Caco-2 (cell line): ENCODE measurements at regions not wholly inside any gene's neighbourhood (a gene's known extent, or its start where the extent isn't known, plus 50 kb on each side); places are given as distances from the start of the nearest gene placed in this dataset.

ENCODE experiments used
- BruUV-seq: library from RNA; stranded (reverse); fragments of 400-500 nt; replicated peaks from 2 replicates; lab custom pipeline; 2021; lab: Mats Ljungman, UMichigan
- CTCF ChIA-PET: fragments of 300-600 bp; sonication (Branson Sonifier 250); formaldehyde crosslinking; loops from one replicate; lab custom pipeline; 2022; ENCODE audit warnings: antibody characterized with exemption; lab: Charles Lee
- POLR2A ChIA-PET: fragments of 300-600 bp; sonication (Branson Sonifier 250); formaldehyde crosslinking; loops from one replicate; lab custom pipeline; 2022; ENCODE audit warnings: antibody characterized with exemption; lab: Charles Lee
- DNase-seq, 2 experiments: peaks; one replicate each; pipeline versions ENCODE4 v3.0.0 to v3.0.0-alpha.2; 2020 to 2022
- H3K27me3 ChIP-seq: replicated peaks from 2 replicates; pipeline ENCODE4 v1.6.0; 2011; ENCODE audit warnings: low read length; ENCODE audit not compliant: control insufficient read depth, insufficient read depth
- H3K36me3 ChIP-seq: 2 replicates; pipeline ENCODE4 v1.5.1; 2011; ENCODE audit warnings: low read length; ENCODE audit not compliant: control insufficient read depth, insufficient read depth
- H3K4me1 ChIP-seq: fragments of 250-450 bp; sonication (Bioruptor Pico); 2 replicates; pipeline ENCODE4 v1.5.1; 2020; ENCODE audit warnings: mild to moderate bottlenecking
- H3K4me3 ChIP-seq: 2 replicates; pipeline ENCODE4 v1.5.1; 2011; ENCODE audit warnings: low read depth, mild to moderate bottlenecking, control low read depth, low read length
- H3K9me3 ChIP-seq: fragments of 250-450 bp; sonication (Bioruptor Pico); 2 replicates; pipeline ENCODE4 v1.5.1; 2020; ENCODE audit warnings: mild to moderate bottlenecking, moderate library complexity
- H3K27ac Mint-ChIP-seq: one replicate; pipeline ENCODE4 v1.8.0; 2022; ENCODE audit warnings: mixed read lengths; ENCODE audit not compliant: unreplicated experiment
- H3K27me3 Mint-ChIP-seq: one replicate; pipeline ENCODE4 v1.8.0; 2022; ENCODE audit warnings: mixed read lengths; ENCODE audit not compliant: insufficient read depth, unreplicated experiment
- H3K36me3 Mint-ChIP-seq: one replicate; pipeline ENCODE4 v1.8.0; 2022; ENCODE audit warnings: mild to moderate bottlenecking, mixed read lengths; ENCODE audit not compliant: insufficient read depth, unreplicated experiment
- H3K4me1 Mint-ChIP-seq: one replicate; pipeline ENCODE4 v1.8.0; 2022; ENCODE audit warnings: low read depth, mixed read lengths; ENCODE audit not compliant: unreplicated experiment
- H3K4me3 Mint-ChIP-seq: one replicate; pipeline ENCODE4 v1.8.0; 2022; ENCODE audit warnings: mild to moderate bottlenecking, moderate library complexity, mixed read lengths; ENCODE audit not compliant: unreplicated experiment
- H3K9me3 Mint-ChIP-seq: one replicate; pipeline ENCODE4 v1.8.0; 2022; ENCODE audit warnings: mixed read lengths; ENCODE audit not compliant: unreplicated experiment
- intact Hi-C: fragments of 100-400 bp; cut with micrococcal nuclease; formaldehyde crosslinking; loops from one replicate; pipeline ENCODE4 v1.10.0; 2022; ENCODE audit not compliant: unreplicated experiment
- TF ChIP-seq, protein P1 (sequence below), 2 experiments: fragments of 200-600 bp in 1 of 2; IDR thresholded peaks; 1 replicate in 1 of 2; 2 replicates in 1 of 2; pipeline versions ENCODE4 v1.5.1 to v1.8.0; 2011 to 2022; ENCODE audit warnings: antibody characterized with exemption in 1 of 2, control low read depth in 1 of 2, inconsistent platforms in 1 of 2, low read depth in 1 of 2, low read length in 1 of 2, mild to moderate bottlenecking in 1 of 2, moderate library complexity in 1 of 2; ENCODE audit not compliant: insufficient read depth in 1 of 2, severe bottlenecking in 1 of 2, unreplicated experiment in 1 of 2

DNA sequence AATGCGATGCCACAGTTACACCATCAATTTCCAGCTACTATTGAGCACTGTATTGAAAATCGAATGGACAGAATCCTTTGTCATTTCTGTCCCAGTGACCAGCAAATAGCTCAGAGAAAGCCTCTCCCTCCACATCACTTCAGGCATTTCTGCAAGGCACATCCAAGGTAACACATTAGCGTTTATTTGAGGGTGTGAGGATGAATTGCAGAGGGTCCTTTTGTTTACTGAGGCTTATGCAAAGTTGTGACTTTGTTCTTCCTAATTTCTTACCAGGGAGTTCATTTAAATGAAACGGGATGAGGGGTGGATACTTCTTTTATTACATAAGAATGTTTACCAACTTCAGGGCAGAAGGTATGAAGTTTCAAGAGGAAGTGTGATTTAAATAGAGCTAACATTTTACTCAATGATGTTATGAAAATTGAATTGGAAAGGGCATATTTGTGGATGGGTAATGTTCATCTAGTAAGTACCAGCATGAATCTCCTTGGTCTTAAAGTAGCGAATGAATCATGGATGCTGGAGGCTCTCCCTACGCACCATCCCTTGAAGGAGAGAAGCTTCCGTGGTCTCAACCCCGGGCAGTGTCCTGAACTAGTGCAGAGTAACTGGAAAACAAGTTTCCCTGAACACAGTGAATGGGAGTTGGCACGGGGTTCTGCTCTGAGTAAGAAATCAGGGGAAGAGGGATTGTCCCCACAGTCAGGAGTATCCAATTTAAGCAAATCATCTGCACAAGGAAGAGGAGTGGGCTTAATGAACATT is 756.5 kb downstream of the GALR1 start:
- no peaks in the 10 kb centered on the region for H3K27me3 Mint-ChIP-seq
- no peaks in the 10 kb centered on the region for H3K27me3 ChIP-seq
- H3K9me3 Mint-ChIP-seq = peaks cover 8% of the 10 kb centered on the region
- no peak overlapping the region for H3K4me3 Mint-ChIP-seq
- intact Hi-C loops = no loop called here
- no peaks in the 10 kb centered on the region for H3K9me3 ChIP-seq
- CTCF ChIA-PET = no interaction called here
- H3K27ac Mint-ChIP-seq = no peak overlapping the region
- BruUV-seq = no TSS peak
- no peak overlapping the region for H3K4me3 ChIP-seq
- H3K4me1 Mint-ChIP-seq = no peaks in the 10 kb centered on the region
- H3K36me3 ChIP-seq = no peaks in the 10 kb centered on the region
- no peaks in the 10 kb centered on the region for H3K36me3 Mint-ChIP-seq
- TF ChIP-seq, protein P1, sequence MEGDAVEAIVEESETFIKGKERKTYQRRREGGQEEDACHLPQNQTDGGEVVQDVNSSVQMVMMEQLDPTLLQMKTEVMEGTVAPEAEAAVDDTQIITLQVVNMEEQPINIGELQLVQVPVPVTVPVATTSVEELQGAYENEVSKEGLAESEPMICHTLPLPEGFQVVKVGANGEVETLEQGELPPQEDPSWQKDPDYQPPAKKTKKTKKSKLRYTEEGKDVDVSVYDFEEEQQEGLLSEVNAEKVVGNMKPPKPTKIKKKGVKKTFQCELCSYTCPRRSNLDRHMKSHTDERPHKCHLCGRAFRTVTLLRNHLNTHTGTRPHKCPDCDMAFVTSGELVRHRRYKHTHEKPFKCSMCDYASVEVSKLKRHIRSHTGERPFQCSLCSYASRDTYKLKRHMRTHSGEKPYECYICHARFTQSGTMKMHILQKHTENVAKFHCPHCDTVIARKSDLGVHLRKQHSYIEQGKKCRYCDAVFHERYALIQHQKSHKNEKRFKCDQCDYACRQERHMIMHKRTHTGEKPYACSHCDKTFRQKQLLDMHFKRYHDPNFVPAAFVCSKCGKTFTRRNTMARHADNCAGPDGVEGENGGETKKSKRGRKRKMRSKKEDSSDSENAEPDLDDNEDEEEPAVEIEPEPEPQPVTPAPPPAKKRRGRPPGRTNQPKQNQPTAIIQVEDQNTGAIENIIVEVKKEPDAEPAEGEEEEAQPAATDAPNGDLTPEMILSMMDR (IDR thresholded peaks at IDR 0.05; ENCODE audit: insufficient read depth in 1 of 2, low read depth in 1 of 2, low read length in 1 of 2, severe bottlenecking in 1 of 2, unreplicated experiment in 1 of 2) = no peak
- H3K4me1 ChIP-seq = no peaks in the 10 kb centered on the region
- DNase-seq = no peak
- POLR2A ChIA-PET = no interaction called here

DNA sequence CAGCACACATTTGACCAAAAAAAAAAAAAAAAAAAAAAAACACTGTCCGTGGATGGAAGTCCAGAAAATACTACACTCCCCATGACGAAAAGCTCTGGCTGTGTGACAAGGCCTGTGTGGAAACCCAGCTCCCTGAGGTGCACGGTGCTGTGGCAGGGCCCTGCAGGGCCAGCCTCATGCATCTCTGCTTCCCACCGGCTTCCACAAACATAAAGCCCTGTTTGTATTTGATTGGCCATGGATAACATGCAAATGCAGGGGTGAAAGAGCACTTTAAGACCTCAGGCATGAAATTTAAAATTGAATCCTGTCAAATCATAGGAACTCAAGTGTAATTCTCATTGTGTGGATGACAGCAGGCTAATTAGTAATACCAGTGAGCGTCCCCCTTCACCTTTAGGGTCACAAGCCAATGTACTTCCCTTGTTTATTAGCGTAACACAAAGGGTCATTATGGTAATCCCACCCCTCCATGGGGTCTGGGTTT is 757.2 kb downstream of the GALR1 start:
- H3K36me3 Mint-ChIP-seq = no peaks in the 10 kb centered on the region
- POLR2A ChIA-PET = no interaction called here
- TF ChIP-seq, protein P1 (IDR thresholded peaks at IDR 0.05; ENCODE audit: insufficient read depth in 1 of 2, low read depth in 1 of 2, low read length in 1 of 2, severe bottlenecking in 1 of 2, unreplicated experiment in 1 of 2) = no peak
- no peaks in the 10 kb centered on the region for H3K27me3 Mint-ChIP-seq
- DNase-seq = no peak
- H3K27ac Mint-ChIP-seq = no peak overlapping the region
- no peaks in the 10 kb centered on the region for H3K4me1 Mint-ChIP-seq
- no peak overlapping the region for H3K4me3 Mint-ChIP-seq
- no TSS peak for BruUV-seq
- CTCF ChIA-PET = no interaction called here
- no peak overlapping the region for H3K4me3 ChIP-seq
- no peaks in the 10 kb centered on the region for H3K9me3 ChIP-seq
- intact Hi-C loops = no loop called here
- H3K9me3 Mint-ChIP-seq = peaks cover 8% of the 10 kb centered on the region
- H3K27me3 ChIP-seq = no peaks in the 10 kb centered on the region
- no peaks in the 10 kb centered on the region for H3K4me1 ChIP-seq
- no peaks in the 10 kb centered on the region for H3K36me3 ChIP-seq

DNA sequence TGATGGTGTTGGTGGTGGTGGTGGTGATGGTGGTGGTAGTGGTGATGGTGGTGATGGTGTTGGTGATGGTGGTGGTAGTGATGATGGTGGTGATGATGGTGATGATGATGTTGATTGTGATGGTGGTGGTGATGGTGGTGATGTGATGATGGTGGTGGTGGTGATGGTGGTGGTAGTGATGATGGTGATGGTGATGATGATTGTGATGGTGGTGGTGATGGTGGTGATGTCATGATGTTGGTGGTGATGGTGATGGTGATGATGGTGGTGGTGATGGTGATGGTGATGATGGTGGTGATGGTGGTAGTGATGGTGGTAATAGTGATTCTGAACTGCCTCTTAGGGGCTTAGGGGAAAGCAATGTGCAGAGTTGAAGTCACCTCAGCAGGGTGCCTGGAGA is 760.7 kb downstream of the GALR1 start:
- DNase-seq = no peak
- Mint-ChIP-seq H3K9me3 (peaks cover 8% of the 10 kb centered on the region), H3K27ac (no peak overlapping the region), H3K36me3 (no peaks in the 10 kb centered on the region), H3K27me3 (peaks cover 2% of the 10 kb centered on the region), H3K4me1 (no peaks in the 10 kb centered on the region), H3K4me3 (no peak overlapping the region)
- CTCF ChIA-PET = no interaction called here
- Histone ChIP-seq H3K36me3 (no peaks in the 10 kb centered on the region), H3K27me3 (no peaks in the 10 kb centered on the region), H3K9me3 (no peaks in the 10 kb centered on the region), H3K4me3 (no peak overlapping the region), H3K4me1 (no peaks in the 10 kb centered on the region)
- BruUV-seq = no TSS peak
- intact Hi-C loops = no loop called here
- TF ChIP-seq, protein P1 (IDR thresholded peaks at IDR 0.05; ENCODE audit: insufficient read depth in 1 of 2, low read depth in 1 of 2, low read length in 1 of 2, severe bottlenecking in 1 of 2, unreplicated experiment in 1 of 2) = no peak
- POLR2A ChIA-PET = no interaction called here
